ENCODE measurements at regions not wholly inside any gene's neighbourhood (a gene's known extent, or its start where the extent isn't known, plus 50 kb on each side); places are given as distances from the start of the nearest gene placed in this dataset.

- H3K9me3 ChIP-seq (ENCODE audit: control insufficient read depth in 2 of 2, insufficient read depth in 1 of 2, low read depth in 1 of 2, low read length in 1 of 2) = no peaks in the 10 kb centered on the region
Observed at GRCh38 chr3:106337116-106337515, 468.3 kb upstream of the CBLB start.

GRCh38 chr3:106338582-106339214 lies 469.9 kb upstream of the CBLB start:
- no peak overlapping the region for H3K27ac ChIP-seq (ENCODE audit: low read depth in 2 of 2, low read length in 1 of 2)
- H3K9me3 ChIP-seq (ENCODE audit: control insufficient read depth in 2 of 2, insufficient read depth in 1 of 2, low read depth in 1 of 2, low read length in 1 of 2) = no peaks in the 10 kb centered on the region
- H3K27me3 ChIP-seq (ENCODE audit: control insufficient read depth in 1 of 2, insufficient read depth in 2 of 2, low read length in 2 of 2) = no peaks in the 10 kb centered on the region
- no peak overlapping the region for H3K4me3 ChIP-seq (ENCODE audit: low read depth in 1 of 2, low read length in 2 of 2)
- no peaks in the 10 kb centered on the region for H3K36me3 ChIP-seq (ENCODE audit: control insufficient read depth in 2 of 2, insufficient read depth in 2 of 2, low read length in 1 of 2)
- no peaks in the 10 kb centered on the region for H3K4me1 ChIP-seq (ENCODE audit: control insufficient read depth in 2 of 2, insufficient read depth in 2 of 2, low read length in 1 of 2)
- WGBS, 2 donors = 80 to 86% methylated on average over 5 of the region's 5 CpGs

More at GRCh38 chr3:106337116-106337515, 468.3 kb upstream of the CBLB start:
- no peaks in the 10 kb centered on the region for H3K27me3 ChIP-seq (ENCODE audit: control insufficient read depth in 1 of 2, insufficient read depth in 2 of 2, low read length in 2 of 2)
- H3K4me1 ChIP-seq (ENCODE audit: control insufficient read depth in 2 of 2, insufficient read depth in 2 of 2, low read length in 1 of 2) = no peaks in the 10 kb centered on the region
- no peaks in the 10 kb centered on the region for H3K36me3 ChIP-seq (ENCODE audit: control insufficient read depth in 2 of 2, insufficient read depth in 2 of 2, low read length in 1 of 2)
- H3K4me3 ChIP-seq (ENCODE audit: low read depth in 1 of 2, low read length in 2 of 2) = no peak overlapping the region
- 63 to 73% methylated on average over 1 of the region's 1 CpG for WGBS, 2 donors
- H3K27ac ChIP-seq (ENCODE audit: low read depth in 2 of 2, low read length in 1 of 2) = no peak overlapping the region

GRCh38 chr3:106339551-106339950 lies 470.7 kb upstream of the CBLB start:
- Histone ChIP-seq H3K27ac (ENCODE audit: low read depth in 2 of 2, low read length in 1 of 2) (no peak overlapping the region), H3K9me3 (ENCODE audit: control insufficient read depth in 2 of 2, insufficient read depth in 1 of 2, low read depth in 1 of 2, low read length in 1 of 2) (no peaks in the 10 kb centered on the region), H3K4me3 (ENCODE audit: low read depth in 1 of 2, low read length in 2 of 2) (no peak overlapping the region), H3K27me3 (ENCODE audit: control insufficient read depth in 1 of 2, insufficient read depth in 2 of 2, low read length in 2 of 2) (no peaks in the 10 kb centered on the region), H3K4me1 (ENCODE audit: control insufficient read depth in 2 of 2, insufficient read depth in 2 of 2, low read length in 1 of 2) (no peaks in the 10 kb centered on the region), H3K36me3 (ENCODE audit: control insufficient read depth in 2 of 2, insufficient read depth in 2 of 2, low read length in 1 of 2) (no peaks in the 10 kb centered on the region)
- 83 to 84% methylated on average over 5 of the region's 5 CpGs for WGBS, 2 donors

GRCh38 chr3:106341087-106341486 lies 472.3 kb upstream of the CBLB start:
- Histone ChIP-seq H3K36me3 (ENCODE audit: control insufficient read depth in 2 of 2, insufficient read depth in 2 of 2, low read length in 1 of 2) (no peaks in the 10 kb centered on the region), H3K4me3 (ENCODE audit: low read depth in 1 of 2, low read length in 2 of 2) (no peak overlapping the region), H3K4me1 (ENCODE audit: control insufficient read depth in 2 of 2, insufficient read depth in 2 of 2, low read length in 1 of 2) (no peaks in the 10 kb centered on the region), H3K9me3 (ENCODE audit: control insufficient read depth in 2 of 2, insufficient read depth in 1 of 2, low read depth in 1 of 2, low read length in 1 of 2) (no peaks in the 10 kb centered on the region), H3K27ac (ENCODE audit: low read depth in 2 of 2, low read length in 1 of 2) (no peak overlapping the region), H3K27me3 (ENCODE audit: control insufficient read depth in 1 of 2, insufficient read depth in 2 of 2, low read length in 2 of 2) (no peaks in the 10 kb centered on the region)
- 68 to 70% methylated on average over 6 of the region's 6 CpGs for WGBS, 2 donors

GRCh38 chr3:106341586-106342162 lies 472.9 kb upstream of the CBLB start:
- Histone ChIP-seq H3K4me1 (ENCODE audit: control insufficient read depth in 2 of 2, insufficient read depth in 2 of 2, low read length in 1 of 2) (no peaks in the 10 kb centered on the region), H3K36me3 (ENCODE audit: control insufficient read depth in 2 of 2, insufficient read depth in 2 of 2, low read length in 1 of 2) (no peaks in the 10 kb centered on the region), H3K4me3 (ENCODE audit: low read depth in 1 of 2, low read length in 2 of 2) (no peak overlapping the region), H3K27me3 (ENCODE audit: control insufficient read depth in 1 of 2, insufficient read depth in 2 of 2, low read length in 2 of 2) (no peaks in the 10 kb centered on the region), H3K9me3 (ENCODE audit: control insufficient read depth in 2 of 2, insufficient read depth in 1 of 2, low read depth in 1 of 2, low read length in 1 of 2) (no peaks in the 10 kb centered on the region), H3K27ac (ENCODE audit: low read depth in 2 of 2, low read length in 1 of 2) (no peak overlapping the region)
- WGBS, 2 donors = 83 to 84% methylated on average over 8 of the region's 8 CpGs

- Histone ChIP-seq H3K27ac (ENCODE audit: low read depth in 2 of 2, low read length in 1 of 2) (no peak overlapping the region), H3K27me3 (ENCODE audit: control insufficient read depth in 1 of 2, insufficient read depth in 2 of 2, low read length in 2 of 2) (no peaks in the 10 kb centered on the region), H3K36me3 (ENCODE audit: control insufficient read depth in 2 of 2, insufficient read depth in 2 of 2, low read length in 1 of 2) (no peaks in the 10 kb centered on the region), H3K4me1 (ENCODE audit: control insufficient read depth in 2 of 2, insufficient read depth in 2 of 2, low read length in 1 of 2) (no peaks in the 10 kb centered on the region), H3K4me3 (ENCODE audit: low read depth in 1 of 2, low read length in 2 of 2) (no peak overlapping the region), H3K9me3 (ENCODE audit: control insufficient read depth in 2 of 2, insufficient read depth in 1 of 2, low read depth in 1 of 2, low read length in 1 of 2) (no peaks in the 10 kb centered on the region)
- 81 to 89% methylated on average over 2 of the region's 2 CpGs for WGBS, 2 donors
Observed at GRCh38 chr3:106342386-106342785, 473.6 kb upstream of the CBLB start.

GRCh38 chr3:106343811-106344210 lies 475.0 kb upstream of the CBLB start:
- H3K27me3 ChIP-seq (ENCODE audit: control insufficient read depth in 1 of 2, insufficient read depth in 2 of 2, low read length in 2 of 2) = no peaks in the 10 kb centered on the region
- no peaks in the 10 kb centered on the region for H3K36me3 ChIP-seq (ENCODE audit: control insufficient read depth in 2 of 2, insufficient read depth in 2 of 2, low read length in 1 of 2)
- no peak overlapping the region for H3K4me3 ChIP-seq (ENCODE audit: low read depth in 1 of 2, low read length in 2 of 2)
- H3K4me1 ChIP-seq (ENCODE audit: control insufficient read depth in 2 of 2, insufficient read depth in 2 of 2, low read length in 1 of 2) = no peaks in the 10 kb centered on the region
- H3K9me3 ChIP-seq (ENCODE audit: control insufficient read depth in 2 of 2, insufficient read depth in 1 of 2, low read depth in 1 of 2, low read length in 1 of 2) = no peaks in the 10 kb centered on the region
- H3K27ac ChIP-seq (ENCODE audit: low read depth in 2 of 2, low read length in 1 of 2) = no peak overlapping the region

GRCh38 chr3:106345353-106346027 lies 476.7 kb upstream of the CBLB start:
- H3K27me3 ChIP-seq (ENCODE audit: control insufficient read depth in 1 of 2, insufficient read depth in 2 of 2, low read length in 2 of 2) = no peaks in the 10 kb centered on the region
- H3K4me1 ChIP-seq (ENCODE audit: control insufficient read depth in 2 of 2, insufficient read depth in 2 of 2, low read length in 1 of 2) = no peaks in the 10 kb centered on the region
- no peaks in the 10 kb centered on the region for H3K9me3 ChIP-seq (ENCODE audit: control insufficient read depth in 2 of 2, insufficient read depth in 1 of 2, low read depth in 1 of 2, low read length in 1 of 2)
- whole genome bisulfite sequencing, 2 donors = 71% methylated on average over 5 of the region's 5 CpGs
- H3K36me3 ChIP-seq (ENCODE audit: control insufficient read depth in 2 of 2, insufficient read depth in 2 of 2, low read length in 1 of 2) = no peaks in the 10 kb centered on the region
- no peak overlapping the region for H3K4me3 ChIP-seq (ENCODE audit: low read depth in 1 of 2, low read length in 2 of 2)
- H3K27ac ChIP-seq (ENCODE audit: low read depth in 2 of 2, low read length in 1 of 2) = no peak overlapping the region

- H3K27me3 ChIP-seq (ENCODE audit: control insufficient read depth in 1 of 2, insufficient read depth in 2 of 2, low read length in 2 of 2) = no peaks in the 10 kb centered on the region
- no peaks in the 10 kb centered on the region for H3K4me1 ChIP-seq (ENCODE audit: control insufficient read depth in 2 of 2, insufficient read depth in 2 of 2, low read length in 1 of 2)
- no peak overlapping the region for H3K4me3 ChIP-seq (ENCODE audit: low read depth in 1 of 2, low read length in 2 of 2)
- H3K36me3 ChIP-seq (ENCODE audit: control insufficient read depth in 2 of 2, insufficient read depth in 2 of 2, low read length in 1 of 2) = no peaks in the 10 kb centered on the region
- H3K9me3 ChIP-seq (ENCODE audit: control insufficient read depth in 2 of 2, insufficient read depth in 1 of 2, low read depth in 1 of 2, low read length in 1 of 2) = no peaks in the 10 kb centered on the region
- H3K27ac ChIP-seq (ENCODE audit: low read depth in 2 of 2, low read length in 1 of 2) = no peak overlapping the region
Observed at GRCh38 chr3:106347350-106347749, 478.5 kb upstream of the CBLB start.
